Spleen (tissue), 7 donors: ENCODE measurements at regions not wholly inside any gene's neighbourhood (a gene's known extent, or its start where the extent isn't known, plus 50 kb on each side); places are given as distances from the start of the nearest gene placed in this dataset.

Source experiments
- CTCF ChIP-seq, 11 experiments: fragments of 200-600 bp in 7 of 11; fragments of 450-650 bp in 4 of 11; sonication (generic) in 4 of 11; IDR thresholded peaks in 8 of 11; conservative IDR thresholded peaks in 3 of 11; 1 replicate in 7 of 11; 2 replicates in 4 of 11; pipeline versions ENCODE4 v1.4.0 to v1.8.0; 2016 to 2021; ENCODE audit warnings: antibody characterized with exemption in 11 of 11, inconsistent platforms in 4 of 11, mild to moderate bottlenecking in 1 of 11
- POLR2A ChIP-seq, 3 donors: fragments of 450-650 bp; IDR thresholded peaks; one replicate each; pipeline ENCODE4 v1.5.1; 2017; ENCODE audit warnings: antibody characterized with exemption in 3 of 3, mild to moderate bottlenecking in 1 of 3
- POLR2AphosphoS5 ChIP-seq, 3 donors: sonication (generic); formaldehyde crosslinking; IDR thresholded peaks; one replicate each; pipeline ENCODE4 v1.5.1; 2017; ENCODE audit warnings: antibody characterized with exemption in 3 of 3
- donor health status: DM: no; HTN: no; CAD: no; lungs with moderate emphysema.
- donor health status: DM: no; HTN: no; CAD: no.
- donor health status: DM: no; HTN: no; CAD: no.

GRCh38 chrX:110440016-110440805 is 81.6 kb downstream of the RTL9 start:
- no peak for TF ChIP-seq CTCF (IDR thresholded peaks at IDR 0.05 in 8 of 11, conservative IDR thresholded peaks at IDR 0.05 in 3 of 11)
- no peak for TF ChIP-seq POLR2AphosphoS5 (IDR thresholded peaks at IDR 0.05)
- TF ChIP-seq POLR2A (IDR thresholded peaks at IDR 0.05) = no peak
